HEK293 (cell line): ENCODE measurements at regions not wholly inside any gene's neighbourhood (a gene's known extent, or its start where the extent isn't known, plus 50 kb on each side); places are given as distances from the start of the nearest gene placed in this dataset.

Experiments used
- FEZF1 ChIP-seq: fragments of 450-650 bp; formaldehyde crosslinking; IDR thresholded peaks from 2 replicates; pipeline ENCODE4 v1.5.1; 2016; ENCODE audit warnings: missing biosample characterization, missing genetic modification characterization
- GLI2 ChIP-seq: fragments of 450-650 bp; formaldehyde crosslinking; IDR thresholded peaks from 2 replicates; pipeline ENCODE4; 2017; ENCODE audit warnings: missing biosample characterization, missing genetic modification characterization, low read depth, borderline replicate concordance
- HOXA7 ChIP-seq: sonication (generic); formaldehyde crosslinking; IDR thresholded peaks from 2 replicates; pipeline ENCODE4 v1.8.1; 2022; ENCODE audit warnings: missing genetic modification reagents, borderline replicate concordance
- KLF16 ChIP-seq: fragments of 450-650 bp; formaldehyde crosslinking; IDR thresholded peaks from 2 replicates; pipeline ENCODE4 v1.5.1; 2017; ENCODE audit warnings: missing biosample characterization, missing genetic modification characterization
- KLF7 ChIP-seq: fragments of 450-650 bp; formaldehyde crosslinking; IDR thresholded peaks from 2 replicates; pipeline ENCODE4 v1.5.1; 2016; ENCODE audit warnings: missing biosample characterization, missing genetic modification characterization, borderline replicate concordance
- KLF9 ChIP-seq: fragments of 450-650 bp; formaldehyde crosslinking; IDR thresholded peaks from 2 replicates; pipeline ENCODE4 v1.5.1; 2016; ENCODE audit warnings: missing biosample characterization, missing genetic modification characterization, low read depth
- OVOL3 ChIP-seq: fragments of 450-650 bp; formaldehyde crosslinking; IDR thresholded peaks from 2 replicates; pipeline ENCODE4 v1.5.1; 2016; ENCODE audit warnings: missing biosample characterization, missing genetic modification characterization
- SETDB1 ChIP-seq: IDR thresholded peaks from one replicate; pipeline ENCODE4 v1.6.1; 2017; ENCODE audit warnings: mild to moderate bottlenecking, low read length, moderate library complexity, mixed read lengths; ENCODE audit not compliant: insufficient read length
- ZBTB1 ChIP-seq: fragments of 450-650 bp; formaldehyde crosslinking; IDR thresholded peaks from 2 replicates; pipeline ENCODE4 v1.5.1; 2016; ENCODE audit warnings: missing biosample characterization, missing genetic modification characterization
- ZNF10 ChIP-seq: fragments of 450-650 bp; formaldehyde crosslinking; IDR thresholded peaks from 2 replicates; pipeline ENCODE4 v1.5.1; 2017; ENCODE audit warnings: missing biosample characterization, missing genetic modification characterization
- ZNF114 ChIP-seq: fragments of 450-650 bp; formaldehyde crosslinking; IDR thresholded peaks from 2 replicates; pipeline ENCODE4 v1.5.0; 2017; ENCODE audit warnings: missing biosample characterization, missing genetic modification characterization
- ZNF16 ChIP-seq: fragments of 450-650 bp; formaldehyde crosslinking; IDR thresholded peaks from 2 replicates; pipeline ENCODE4 v1.5.1; 2016; ENCODE audit warnings: low read depth, missing biosample characterization, missing genetic modification characterization
- ZNF221 ChIP-seq: fragments of 450-650 bp; formaldehyde crosslinking; IDR thresholded peaks from 2 replicates; pipeline ENCODE4 v1.5.1; 2017; ENCODE audit warnings: missing biosample characterization, missing genetic modification characterization, borderline replicate concordance
- ZNF274 ChIP-seq, 2 experiments: fragments of 200-500 bp in 1 of 2; fragments of 450-650 bp in 1 of 2; sonication (Bioruptor generic) in 1 of 2; formaldehyde crosslinking in 1 of 2; IDR thresholded peaks; 2 replicates each; pipeline versions ENCODE4 v1.5.1 to v1.6.1; 2014 to 2016; ENCODE audit warnings: borderline replicate concordance in 1 of 2, inconsistent platforms in 1 of 2, low read length in 1 of 2, missing biosample characterization in 1 of 2, missing genetic modification characterization in 1 of 2
- ZNF292 ChIP-seq: fragments of 450-650 bp; formaldehyde crosslinking; IDR thresholded peaks from 2 replicates; pipeline ENCODE4 v1.5.1; 2016; ENCODE audit warnings: low read depth, missing biosample characterization, missing genetic modification characterization, borderline replicate concordance
- ZNF302 ChIP-seq: fragments of 450-650 bp; formaldehyde crosslinking; IDR thresholded peaks from 2 replicates; pipeline ENCODE4 v1.5.1; 2016; ENCODE audit warnings: missing biosample characterization, missing genetic modification characterization, low read depth
- ZNF391 ChIP-seq: fragments of 450-650 bp; formaldehyde crosslinking; IDR thresholded peaks from 2 replicates; pipeline ENCODE4 v1.5.1; 2016; ENCODE audit warnings: low read depth, missing biosample characterization, missing genetic modification characterization, borderline replicate concordance
- ZNF394 ChIP-seq: fragments of 450-650 bp; formaldehyde crosslinking; IDR thresholded peaks from 2 replicates; pipeline ENCODE4 v1.5.1; 2016; ENCODE audit warnings: missing biosample characterization, missing genetic modification characterization, mild to moderate bottlenecking, moderate library complexity, borderline replicate concordance
- ZNF423 ChIP-seq: fragments of 450-650 bp; formaldehyde crosslinking; IDR thresholded peaks from 2 replicates; pipeline ENCODE4 v1.5.1; 2016; ENCODE audit warnings: missing biosample characterization, missing genetic modification characterization
- ZNF426 ChIP-seq: fragments of 450-650 bp; formaldehyde crosslinking; IDR thresholded peaks from 2 replicates; pipeline ENCODE4 v1.5.1; 2017; ENCODE audit warnings: missing biosample characterization, missing genetic modification characterization, mild to moderate bottlenecking, inconsistent platforms, moderate library complexity
- ZNF433 ChIP-seq: fragments of 450-650 bp; formaldehyde crosslinking; IDR thresholded peaks from 2 replicates; pipeline ENCODE4 v1.5.1; 2016; ENCODE audit warnings: missing biosample characterization, missing genetic modification characterization, low read depth
- ZNF501 ChIP-seq: fragments of 450-650 bp; formaldehyde crosslinking; IDR thresholded peaks from 2 replicates; pipeline ENCODE4 v1.5.1; 2016; ENCODE audit warnings: missing biosample characterization, missing genetic modification characterization
- ZNF549 ChIP-seq: fragments of 450-650 bp; IDR thresholded peaks from 2 replicates; pipeline ENCODE4 v1.5.1; 2018; ENCODE audit warnings: missing biosample characterization, missing genetic modification characterization, mild to moderate bottlenecking, inconsistent platforms, moderate library complexity
- ZNF585B ChIP-seq: fragments of 450-650 bp; formaldehyde crosslinking; IDR thresholded peaks from 2 replicates; pipeline ENCODE4 v1.5.1; 2016; ENCODE audit warnings: missing biosample characterization, missing genetic modification characterization
- ZNF629 ChIP-seq: fragments of 450-650 bp; formaldehyde crosslinking; IDR thresholded peaks from 2 replicates; pipeline ENCODE4 v1.5.1; 2017; ENCODE audit warnings: missing biosample characterization, missing genetic modification characterization
- ZNF658 ChIP-seq: fragments of 450-650 bp; formaldehyde crosslinking; IDR thresholded peaks from 2 replicates; pipeline ENCODE4; 2016; ENCODE audit warnings: missing biosample characterization, missing genetic modification characterization
- ZNF785 ChIP-seq: fragments of 450-650 bp; formaldehyde crosslinking; IDR thresholded peaks from 2 replicates; pipeline ENCODE4 v1.5.1; 2016; ENCODE audit warnings: missing biosample characterization, missing genetic modification characterization
- ZNF830 ChIP-seq: fragments of 450-650 bp; IDR thresholded peaks from 2 replicates; pipeline ENCODE4 v1.5.0; 2018; ENCODE audit warnings: missing biosample characterization, missing genetic modification characterization, low read depth, mild to moderate bottlenecking, moderate library complexity
- TF ChIP-seq, protein P1 (sequence below): fragments of 450-650 bp; formaldehyde crosslinking; IDR thresholded peaks from 2 replicates; pipeline ENCODE4; 2016; ENCODE audit warnings: missing biosample characterization, missing genetic modification characterization
- TF ChIP-seq, protein P2 (sequence below): fragments of 450-650 bp; formaldehyde crosslinking; conservative IDR thresholded peaks from 2 replicates; pipeline ENCODE4 v1.5.1; 2016; ENCODE audit warnings: low read depth, missing biosample characterization, missing genetic modification characterization
- TF ChIP-seq, protein P3 (sequence below): fragments of 450-650 bp; formaldehyde crosslinking; IDR thresholded peaks from 2 replicates; pipeline ENCODE4 v1.5.1; 2016; ENCODE audit warnings: missing biosample characterization, missing genetic modification characterization
- TF ChIP-seq, protein P4 (sequence below): fragments of 450-650 bp; formaldehyde crosslinking; IDR thresholded peaks from 2 replicates; pipeline ENCODE4 v1.5.1; 2017; ENCODE audit warnings: missing biosample characterization, missing genetic modification characterization

DNA sequence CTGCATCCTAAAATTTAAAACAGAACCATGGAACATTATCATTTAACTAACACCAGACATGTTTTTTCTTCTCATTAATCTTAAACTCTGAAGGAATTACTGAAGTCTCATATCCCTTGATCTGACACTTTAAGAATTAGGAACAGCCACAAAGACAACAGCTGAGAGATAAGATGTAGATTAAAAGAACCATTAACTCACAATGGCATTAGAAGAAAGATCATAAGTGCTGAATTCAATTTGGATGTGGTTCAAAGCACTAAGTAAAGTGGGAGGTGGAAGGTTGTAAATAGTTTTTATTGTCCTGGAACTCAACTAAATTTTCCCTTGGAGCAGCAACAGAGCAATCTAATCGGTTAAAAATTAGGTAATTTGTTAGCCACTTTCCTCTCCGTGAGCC, 199.0 kb upstream of the ATP2B1 start (continued):
- TF ChIP-seq, protein P1, sequence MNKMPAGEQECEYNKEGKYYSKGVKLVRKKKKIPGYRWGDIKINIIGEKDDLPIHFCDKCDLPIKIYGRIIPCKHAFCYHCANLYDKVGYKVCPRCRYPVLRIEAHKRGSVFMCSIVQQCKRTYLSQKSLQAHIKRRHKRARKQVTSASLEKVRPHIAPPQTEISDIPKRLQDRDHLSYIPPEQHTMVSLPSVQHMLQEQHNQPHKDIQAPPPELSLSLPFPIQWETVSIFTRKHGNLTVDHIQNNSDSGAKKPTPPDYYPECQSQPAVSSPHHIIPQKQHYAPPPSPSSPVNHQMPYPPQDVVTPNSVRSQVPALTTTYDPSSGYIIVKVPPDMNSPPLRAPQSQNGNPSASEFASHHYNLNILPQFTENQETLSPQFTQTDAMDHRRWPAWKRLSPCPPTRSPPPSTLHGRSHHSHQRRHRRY (tag by site-specific recombination): no peak
- TF ChIP-seq ZNF585B (tag by site-specific recombination): no peak
- no peak for TF ChIP-seq HOXA7 (CRISPR knock-in tag)
- no peak for TF ChIP-seq ZNF394 (tag by site-specific recombination)
- TF ChIP-seq ZBTB1 (tag by site-specific recombination): no peak
- 0 out of 2 replicates have a peak, but pooled peaks have one; percentile 40 for TF ChIP-seq GLI2 (tag by site-specific recombination)
- no peak for TF ChIP-seq ZNF830
- TF ChIP-seq, protein P2, sequence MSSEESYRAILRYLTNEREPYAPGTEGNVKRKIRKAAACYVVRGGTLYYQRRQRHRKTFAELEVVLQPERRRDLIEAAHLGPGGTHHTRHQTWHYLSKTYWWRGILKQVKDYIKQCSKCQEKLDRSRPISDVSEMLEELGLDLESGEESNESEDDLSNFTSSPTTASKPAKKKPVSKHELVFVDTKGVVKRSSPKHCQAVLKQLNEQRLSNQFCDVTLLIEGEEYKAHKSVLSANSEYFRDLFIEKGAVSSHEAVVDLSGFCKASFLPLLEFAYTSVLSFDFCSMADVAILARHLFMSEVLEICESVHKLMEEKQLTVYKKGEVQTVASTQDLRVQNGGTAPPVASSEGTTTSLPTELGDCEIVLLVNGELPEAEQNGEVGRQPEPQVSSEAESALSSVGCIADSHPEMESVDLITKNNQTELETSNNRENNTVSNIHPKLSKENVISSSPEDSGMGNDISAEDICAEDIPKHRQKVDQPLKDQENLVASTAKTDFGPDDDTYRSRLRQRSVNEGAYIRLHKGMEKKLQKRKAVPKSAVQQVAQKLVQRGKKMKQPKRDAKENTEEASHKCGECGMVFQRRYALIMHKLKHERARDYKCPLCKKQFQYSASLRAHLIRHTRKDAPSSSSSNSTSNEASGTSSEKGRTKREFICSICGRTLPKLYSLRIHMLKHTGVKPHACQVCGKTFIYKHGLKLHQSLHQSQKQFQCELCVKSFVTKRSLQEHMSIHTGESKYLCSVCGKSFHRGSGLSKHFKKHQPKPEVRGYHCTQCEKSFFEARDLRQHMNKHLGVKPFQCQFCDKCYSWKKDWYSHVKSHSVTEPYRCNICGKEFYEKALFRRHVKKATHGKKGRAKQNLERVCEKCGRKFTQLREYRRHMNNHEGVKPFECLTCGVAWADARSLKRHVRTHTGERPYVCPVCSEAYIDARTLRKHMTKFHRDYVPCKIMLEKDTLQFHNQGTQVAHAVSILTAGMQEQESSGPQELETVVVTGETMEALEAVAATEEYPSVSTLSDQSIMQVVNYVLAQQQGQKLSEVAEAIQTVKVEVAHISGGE (tag by site-specific recombination): no peak
- no peak for TF ChIP-seq ZNF391 (tag by site-specific recombination)
- no peak for TF ChIP-seq ZNF302 (tag by site-specific recombination)
- TF ChIP-seq KLF16 (tag by site-specific recombination): no peak
- TF ChIP-seq, protein P3, sequence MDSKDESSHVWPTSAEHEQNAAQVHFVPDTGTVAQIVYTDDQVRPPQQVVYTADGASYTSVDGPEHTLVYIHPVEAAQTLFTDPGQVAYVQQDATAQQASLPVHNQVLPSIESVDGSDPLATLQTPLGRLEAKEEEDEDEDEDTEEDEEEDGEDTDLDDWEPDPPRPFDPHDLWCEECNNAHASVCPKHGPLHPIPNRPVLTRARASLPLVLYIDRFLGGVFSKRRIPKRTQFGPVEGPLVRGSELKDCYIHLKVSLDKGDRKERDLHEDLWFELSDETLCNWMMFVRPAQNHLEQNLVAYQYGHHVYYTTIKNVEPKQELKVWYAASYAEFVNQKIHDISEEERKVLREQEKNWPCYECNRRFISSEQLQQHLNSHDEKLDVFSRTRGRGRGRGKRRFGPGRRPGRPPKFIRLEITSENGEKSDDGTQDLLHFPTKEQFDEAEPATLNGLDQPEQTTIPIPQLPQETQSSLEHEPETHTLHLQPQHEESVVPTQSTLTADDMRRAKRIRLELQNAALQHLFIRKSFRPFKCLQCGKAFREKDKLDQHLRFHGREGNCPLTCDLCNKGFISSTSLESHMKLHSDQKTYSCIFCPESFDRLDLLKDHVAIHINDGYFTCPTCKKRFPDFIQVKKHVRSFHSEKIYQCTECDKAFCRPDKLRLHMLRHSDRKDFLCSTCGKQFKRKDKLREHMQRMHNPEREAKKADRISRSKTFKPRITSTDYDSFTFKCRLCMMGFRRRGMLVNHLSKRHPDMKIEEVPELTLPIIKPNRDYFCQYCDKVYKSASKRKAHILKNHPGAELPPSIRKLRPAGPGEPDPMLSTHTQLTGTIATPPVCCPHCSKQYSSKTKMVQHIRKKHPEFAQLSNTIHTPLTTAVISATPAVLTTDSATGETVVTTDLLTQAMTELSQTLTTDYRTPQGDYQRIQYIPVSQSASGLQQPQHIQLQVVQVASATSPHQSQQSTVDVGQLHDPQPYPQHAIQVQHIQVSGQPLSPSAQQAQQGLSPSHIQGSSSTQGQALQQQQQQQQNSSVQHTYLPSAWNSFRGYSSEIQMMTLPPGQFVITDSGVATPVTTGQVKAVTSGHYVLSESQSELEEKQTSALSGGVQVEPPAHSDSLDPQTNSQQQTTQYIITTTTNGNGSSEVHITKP: no peak
- no peak for TF ChIP-seq ZNF785
- TF ChIP-seq KLF7 (tag by site-specific recombination): no peak
- no peak for TF ChIP-seq ZNF549
- TF ChIP-seq ZNF16: no peak
- no peak for TF ChIP-seq ZNF423
- TF ChIP-seq KLF9 (tag by site-specific recombination): 0 out of 2 replicates have a peak, but pooled peaks have one; percentile 26
- TF ChIP-seq ZNF426 (tag by site-specific recombination): no peak
- TF ChIP-seq ZNF221 (tag by site-specific recombination): no peak
- TF ChIP-seq ZNF433 (tag by site-specific recombination): no peak
- TF ChIP-seq, protein P4, sequence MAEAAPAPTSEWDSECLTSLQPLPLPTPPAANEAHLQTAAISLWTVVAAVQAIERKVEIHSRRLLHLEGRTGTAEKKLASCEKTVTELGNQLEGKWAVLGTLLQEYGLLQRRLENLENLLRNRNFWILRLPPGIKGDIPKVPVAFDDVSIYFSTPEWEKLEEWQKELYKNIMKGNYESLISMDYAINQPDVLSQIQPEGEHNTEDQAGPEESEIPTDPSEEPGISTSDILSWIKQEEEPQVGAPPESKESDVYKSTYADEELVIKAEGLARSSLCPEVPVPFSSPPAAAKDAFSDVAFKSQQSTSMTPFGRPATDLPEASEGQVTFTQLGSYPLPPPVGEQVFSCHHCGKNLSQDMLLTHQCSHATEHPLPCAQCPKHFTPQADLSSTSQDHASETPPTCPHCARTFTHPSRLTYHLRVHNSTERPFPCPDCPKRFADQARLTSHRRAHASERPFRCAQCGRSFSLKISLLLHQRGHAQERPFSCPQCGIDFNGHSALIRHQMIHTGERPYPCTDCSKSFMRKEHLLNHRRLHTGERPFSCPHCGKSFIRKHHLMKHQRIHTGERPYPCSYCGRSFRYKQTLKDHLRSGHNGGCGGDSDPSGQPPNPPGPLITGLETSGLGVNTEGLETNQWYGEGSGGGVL (tag by site-specific recombination): no peak
- no peak for TF ChIP-seq ZNF658 (tag by site-specific recombination)
- no peak for TF ChIP-seq SETDB1
- TF ChIP-seq FEZF1 (tag by site-specific recombination): peak; percentile 97
- peak; percentile 69; the same call in 1 of the 2 replicates for TF ChIP-seq OVOL3 (tag by site-specific recombination)
- no peak for TF ChIP-seq ZNF629 (tag by site-specific recombination)
- TF ChIP-seq ZNF10 (tag by site-specific recombination): no peak
- no peak for TF ChIP-seq ZNF292 (tag by site-specific recombination)
- TF ChIP-seq ZNF274 (IDR thresholded peaks at IDR 0.05; ENCODE audit: low read length): no peak
- no peak for TF ChIP-seq ZNF274 (tag by site-specific recombination; IDR thresholded peaks at IDR 0.05; ENCODE audit: borderline replicate concordance)
- no peak for TF ChIP-seq ZNF114 (tag by site-specific recombination)
- TF ChIP-seq ZNF501 (tag by site-specific recombination): peak; percentile 23; the same call in 1 of the 2 replicates
